D721Med (cell line): ENCODE measurements at regions not wholly inside any gene's neighbourhood (a gene's known extent, or its start where the extent isn't known, plus 50 kb on each side); places are given as distances from the start of the nearest gene placed in this dataset.

ENCODE experiments used
- DNase-seq: peaks from one replicate; pipeline ENCODE4 v3.0.0; 2011; ENCODE audit warnings: low spot score; ENCODE audit not compliant: insufficient read length
- FAIRE-seq: peaks from 2 replicates; lab custom pipeline; 2011; peaks lifted over from hg19 to GRCh38; lab: Jason Lieb, UNC
- CTCF ChIP-seq: IDR thresholded peaks from 2 replicates; pipeline ENCODE4 v1.5.1; 2012; ENCODE audit warnings: mild to moderate bottlenecking, control low read depth; ENCODE audit not compliant: insufficient read depth; ENCODE audit errors: missing control alignments

- TF ChIP-seq CTCF, result no peak
- DNase-seq (no peak), FAIRE-seq (no peak)
These were observed 341.8 kb upstream of the GBE1 start for GRCh38 chr3:82103241-82103640.

- no peak for TF ChIP-seq CTCF
- FAIRE-seq, result no peak
- DNase-seq, result no peak
These were observed 338.9 kb upstream of the GBE1 start for GRCh38 chr3:82100378-82100777.

GRCh38 chr3:82093641-82094040 lies 332.2 kb upstream of the GBE1 start:
- DNase-seq (no peak), FAIRE-seq (no peak)

GRCh38 chr3:82088749-82089148 lies 327.3 kb upstream of the GBE1 start:
- FAIRE-seq, result no peak
- TF ChIP-seq CTCF, result no peak
- no peak for DNase-seq

More at GRCh38 chr3:82093641-82094040, 332.2 kb upstream of the GBE1 start:
- TF ChIP-seq CTCF, result no peak

GRCh38 chr3:82087958-82088357 lies 326.5 kb upstream of the GBE1 start:
- TF ChIP-seq CTCF, result no peak
- FAIRE-seq, result no peak
- no peak for DNase-seq

GRCh38 chr3:82085851-82086475 lies 324.5 kb upstream of the GBE1 start:
- DNase-seq (no peak), FAIRE-seq (no peak)
- TF ChIP-seq CTCF, result no peak

- FAIRE-seq (no peak), DNase-seq (no peak)
- no peak for TF ChIP-seq CTCF
These were observed 323.9 kb upstream of the GBE1 start for GRCh38 chr3:82085356-82085755.
